Gastroesophageal sphincter (tissue), 4 donors: ENCODE measurements at regions not wholly inside any gene's neighbourhood (a gene's known extent, or its start where the extent isn't known, plus 50 kb on each side); places are given as distances from the start of the nearest gene placed in this dataset.

Experiments used
- ATAC-seq: fragments of 150-250 bp; one replicate; pipeline ENCODE4 v1.9.1; 2016; ENCODE audit warnings: mild to moderate bottlenecking, moderate library complexity
- H3K27ac ChIP-seq, 4 donors: fragments of 200-600 bp; sonication (generic) in 3 of 4; 1 replicate in 3 of 4; 2 replicates in 1 of 4; pipeline ENCODE4 v1.5.1; 2016 to 2019
- H3K27me3 ChIP-seq: fragments of 200-600 bp; sonication (generic); one replicate; pipeline ENCODE4 v1.5.1; 2019
- H3K36me3 ChIP-seq, 2 donors: fragments of 200-600 bp; sonication (generic); one replicate each; pipeline ENCODE4 v1.5.1; 2019; ENCODE audit warnings: control low read depth in 1 of 2
- H3K4me1 ChIP-seq, 3 donors: fragments of 200-600 bp; sonication (generic); 1 replicate in 2 of 3; 2 replicates in 1 of 3; pipeline ENCODE4 v1.5.1; 2016 to 2019; ENCODE audit warnings: control low read depth in 2 of 3
- H3K4me3 ChIP-seq, 2 donors: fragments of 200-600 bp; sonication (generic); one replicate each; pipeline ENCODE4 v1.5.1; 2019; ENCODE audit warnings: mild to moderate bottlenecking in 1 of 2, moderate library complexity in 1 of 2
- H3K9me3 ChIP-seq, 3 donors: fragments of 200-600 bp; sonication (generic); one replicate each; pipeline ENCODE4 v1.5.1; 2017 to 2019; ENCODE audit warnings: control low read depth in 2 of 3
- EP300 ChIP-seq: sonication (generic); formaldehyde crosslinking; IDR thresholded peaks from one replicate; pipeline ENCODE4 v1.6.1; 2017; ENCODE audit warnings: antibody characterized with exemption, mild to moderate bottlenecking
- POLR2A ChIP-seq, 2 donors: fragments of 450-650 bp; IDR thresholded peaks; one replicate each; pipeline ENCODE4 v1.6.1; 2017; ENCODE audit warnings: antibody characterized with exemption in 2 of 2, mild to moderate bottlenecking in 2 of 2, moderate library complexity in 1 of 2
- POLR2AphosphoS5 ChIP-seq: sonication (generic); formaldehyde crosslinking; IDR thresholded peaks from one replicate; pipeline ENCODE4 v1.6.1; 2017; ENCODE audit warnings: antibody characterized with exemption
- WGBS, 2 donors: methylation state at CpG; one replicate each; pipeline ENCODE4 v1.1.5; 2018; ENCODE audit warnings: low coverage in 1 of 2; 5-methylcytosine and 5-hydroxymethylcytosine counted together
- TF ChIP-seq, protein P1 (sequence below), 4 experiments: fragments of 200-600 bp in 2 of 4; fragments of 450-650 bp in 2 of 4; sonication (generic) in 1 of 4; IDR thresholded peaks; one replicate each; pipeline ENCODE4 v1.5.1; 2017 to 2019; ENCODE audit warnings: antibody characterized with exemption in 4 of 4, mild to moderate bottlenecking in 2 of 4, moderate library complexity in 2 of 4

- no peak for ATAC-seq
Measured at GRCh38 chr4:133776961-133777360, 424.6 kb downstream of the PABPC4L start.

GRCh38 chr4:133776503-133776902 lies 425.1 kb downstream of the PABPC4L start:
- no peak overlapping the region for H3K27ac ChIP-seq
- TF ChIP-seq EP300 (no peak), POLR2AphosphoS5 (no peak), POLR2A (IDR thresholded peaks at IDR 0.05) (no peak)
- TF ChIP-seq, protein P1, sequence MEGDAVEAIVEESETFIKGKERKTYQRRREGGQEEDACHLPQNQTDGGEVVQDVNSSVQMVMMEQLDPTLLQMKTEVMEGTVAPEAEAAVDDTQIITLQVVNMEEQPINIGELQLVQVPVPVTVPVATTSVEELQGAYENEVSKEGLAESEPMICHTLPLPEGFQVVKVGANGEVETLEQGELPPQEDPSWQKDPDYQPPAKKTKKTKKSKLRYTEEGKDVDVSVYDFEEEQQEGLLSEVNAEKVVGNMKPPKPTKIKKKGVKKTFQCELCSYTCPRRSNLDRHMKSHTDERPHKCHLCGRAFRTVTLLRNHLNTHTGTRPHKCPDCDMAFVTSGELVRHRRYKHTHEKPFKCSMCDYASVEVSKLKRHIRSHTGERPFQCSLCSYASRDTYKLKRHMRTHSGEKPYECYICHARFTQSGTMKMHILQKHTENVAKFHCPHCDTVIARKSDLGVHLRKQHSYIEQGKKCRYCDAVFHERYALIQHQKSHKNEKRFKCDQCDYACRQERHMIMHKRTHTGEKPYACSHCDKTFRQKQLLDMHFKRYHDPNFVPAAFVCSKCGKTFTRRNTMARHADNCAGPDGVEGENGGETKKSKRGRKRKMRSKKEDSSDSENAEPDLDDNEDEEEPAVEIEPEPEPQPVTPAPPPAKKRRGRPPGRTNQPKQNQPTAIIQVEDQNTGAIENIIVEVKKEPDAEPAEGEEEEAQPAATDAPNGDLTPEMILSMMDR (IDR thresholded peaks at IDR 0.05), result no peak
- no peaks in the 10 kb centered on the region for H3K36me3 ChIP-seq
- no peaks in the 10 kb centered on the region for H3K9me3 ChIP-seq
- H3K4me1 ChIP-seq, result no peaks in the 10 kb centered on the region
- 80 to 92% methylated on average over 1 to 2 of the region's 2 CpGs for WGBS, 2 donors
- H3K27me3 ChIP-seq, result no peaks in the 10 kb centered on the region
- ATAC-seq, result no peak
- no peak overlapping the region for H3K4me3 ChIP-seq

More at GRCh38 chr4:133776961-133777360, 424.6 kb downstream of the PABPC4L start:
- no peak overlapping the region for H3K4me3 ChIP-seq
- TF ChIP-seq POLR2AphosphoS5 (no peak), EP300 (no peak), POLR2A (IDR thresholded peaks at IDR 0.05) (no peak)
- TF ChIP-seq, protein P1 (IDR thresholded peaks at IDR 0.05), result no peak
- WGBS, 2 donors, result 94 to 97% methylated on average over 4 of the region's 4 CpGs
- no peaks in the 10 kb centered on the region for H3K36me3 ChIP-seq
- no peaks in the 10 kb centered on the region for H3K9me3 ChIP-seq
- no peak overlapping the region for H3K27ac ChIP-seq
- no peaks in the 10 kb centered on the region for H3K4me1 ChIP-seq
- H3K27me3 ChIP-seq, result no peaks in the 10 kb centered on the region

DNA sequence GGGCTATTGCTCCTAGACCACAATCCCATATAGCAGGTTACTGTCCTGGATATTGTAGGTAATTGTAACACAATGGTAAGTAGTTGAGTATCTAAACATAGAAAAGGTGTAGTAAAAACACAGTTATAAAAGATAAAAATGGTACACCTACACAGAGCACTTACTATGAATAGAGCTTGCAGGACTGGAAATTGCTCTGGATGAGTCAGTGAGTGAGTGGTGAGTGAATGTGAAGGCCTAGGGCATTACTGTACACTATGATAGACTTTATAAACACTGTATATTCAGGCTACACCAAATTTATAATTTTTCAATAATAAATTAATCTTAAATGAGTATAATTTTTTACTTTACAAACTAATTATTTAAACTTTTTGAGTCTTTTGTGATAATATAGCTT lies 425.7 kb downstream of the PABPC4L start:
- no peak overlapping the region for H3K4me3 ChIP-seq
- ATAC-seq, result no peak

GRCh38 chr4:133775469-133775868 lies 426.1 kb downstream of the PABPC4L start:
- TF ChIP-seq EP300 (no peak), POLR2A (IDR thresholded peaks at IDR 0.05) (no peak), POLR2AphosphoS5 (no peak)
- TF ChIP-seq, protein P1 (IDR thresholded peaks at IDR 0.05), result no peak
- no peaks in the 10 kb centered on the region for H3K9me3 ChIP-seq
- H3K4me3 ChIP-seq, result no peak overlapping the region
- 88 to 100% methylated on average over 1 of the region's 1 CpG for WGBS, 2 donors
- H3K27ac ChIP-seq, result no peak overlapping the region
- no peaks in the 10 kb centered on the region for H3K4me1 ChIP-seq
- no peaks in the 10 kb centered on the region for H3K27me3 ChIP-seq
- no peaks in the 10 kb centered on the region for H3K36me3 ChIP-seq
- no peak for ATAC-seq

More for the DNA sequence above, 425.7 kb downstream of the PABPC4L start:
- no peaks in the 10 kb centered on the region for H3K27me3 ChIP-seq
- H3K27ac ChIP-seq, result no peak overlapping the region
- H3K9me3 ChIP-seq, result no peaks in the 10 kb centered on the region
- H3K4me1 ChIP-seq, result no peaks in the 10 kb centered on the region
- no peaks in the 10 kb centered on the region for H3K36me3 ChIP-seq
- TF ChIP-seq, protein P1 (IDR thresholded peaks at IDR 0.05), result no peak
- TF ChIP-seq EP300, result no peak
- TF ChIP-seq POLR2A (IDR thresholded peaks at IDR 0.05), result no peak
- TF ChIP-seq POLR2AphosphoS5, result no peak

DNA sequence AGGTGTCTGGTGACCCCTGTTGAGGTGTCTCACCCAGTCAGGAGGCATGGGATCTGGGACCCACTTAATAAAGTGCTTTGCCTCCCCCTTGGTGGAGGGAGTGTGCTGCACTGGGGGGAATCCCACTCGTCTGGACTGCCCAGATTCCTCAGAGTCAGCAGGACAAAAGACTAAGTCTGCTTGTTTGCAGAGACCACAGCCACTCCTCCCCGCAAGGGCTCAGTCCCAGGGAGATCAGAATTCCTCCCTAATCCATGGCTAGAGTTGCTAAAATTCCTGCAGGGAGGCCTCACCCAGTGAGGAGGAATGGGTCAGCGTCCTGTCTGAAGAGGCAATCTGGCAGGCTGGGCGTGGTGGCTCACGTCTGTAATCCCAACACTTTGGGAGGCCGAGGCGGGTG lies 442.2 kb downstream of the PABPC4L start:
- no peaks in the 10 kb centered on the region for H3K36me3 ChIP-seq
- H3K9me3 ChIP-seq, result no peaks in the 10 kb centered on the region
- H3K4me1 ChIP-seq, result no peaks in the 10 kb centered on the region
- 40 to 48% methylated on average over 1 to 2 of the region's 7 CpGs for WGBS, 2 donors
- no peak for TF ChIP-seq EP300
- TF ChIP-seq POLR2A (IDR thresholded peaks at IDR 0.05), result no peak
- TF ChIP-seq, protein P1 (IDR thresholded peaks at IDR 0.05), result no peak
- no peak for TF ChIP-seq POLR2AphosphoS5
- no peak overlapping the region for H3K4me3 ChIP-seq
- no peak overlapping the region for H3K27ac ChIP-seq
- no peak for ATAC-seq
- H3K27me3 ChIP-seq, result no peaks in the 10 kb centered on the region
